Left colon (tissue), 2 donors: ENCODE measurements at regions not wholly inside any gene's neighbourhood (a gene's known extent, or its start where the extent isn't known, plus 50 kb on each side); places are given as distances from the start of the nearest gene placed in this dataset.

Source experiments
- ATAC-seq: fragments of 200-7000 bp; cut with Tn5 transposase; one replicate; pipeline ENCODE4 v1.9.1; 2020; ENCODE audit warnings: mild to moderate bottlenecking, moderate library complexity
- DNase-seq, 2 donors: peaks; one replicate each; pipeline ENCODE4 v3.0.0-alpha.2; 2020
- intact Hi-C, 2 donors: fragments of 100-400 bp; cut with DNase I in 1 of 2; cut with micrococcal nuclease in 1 of 2; formaldehyde crosslinking; loops; one replicate each; pipeline versions ENCODE4 v1.11.2 to v1.14.0; 2022; cut with DNase I, micrococcal nuclease
- donor health status: DM: no; HTN: no; CAD: no.
- donor health status: DM: yes; HTN: yes; CAD: no.

DNA sequence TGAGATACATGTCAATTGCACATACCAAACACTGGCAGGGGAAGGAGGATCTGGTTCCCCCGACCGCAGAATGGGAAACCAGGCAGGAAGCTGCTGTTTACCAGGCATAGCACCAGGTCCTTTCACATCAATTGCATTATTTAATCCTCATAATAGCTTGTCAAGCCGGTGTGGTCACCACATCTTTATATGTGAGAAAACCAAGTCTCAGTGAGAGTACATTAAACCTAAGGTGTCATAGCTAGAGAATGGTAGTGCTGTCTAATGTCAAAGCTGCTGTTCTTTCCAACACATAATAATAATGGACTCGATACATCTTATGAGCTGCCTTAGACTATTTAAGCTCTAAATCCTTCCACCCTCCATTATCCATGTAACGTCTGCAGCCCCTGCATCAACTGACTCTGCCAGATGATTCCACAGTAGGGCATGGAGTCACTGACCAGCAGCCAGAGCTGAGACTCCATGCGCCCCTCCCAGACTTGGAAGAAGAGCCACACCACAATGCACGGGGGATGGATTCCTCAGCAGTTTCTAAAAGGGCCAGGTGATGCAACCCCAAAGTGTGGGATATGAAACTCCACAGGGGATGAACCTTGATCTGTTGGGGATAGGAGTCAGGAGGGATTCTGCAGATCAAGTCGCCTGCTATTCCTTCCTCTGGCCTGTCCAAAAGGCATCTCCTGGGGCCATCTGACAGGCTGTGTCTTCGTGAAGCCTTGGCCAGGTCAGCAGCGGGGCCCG, 71.8 kb downstream of the GPR6 start:
- DNase-seq (no peak), ATAC-seq (no peak)
- intact Hi-C loops, result loop anchor here in 1 of 2 donors (10.0 kb wide), 1 partner anchor 345 kb away; no protein-coding TSS in a partner anchor
